ENCODE measurements at regions not wholly inside any gene's neighbourhood (a gene's known extent, or its start where the extent isn't known, plus 50 kb on each side); places are given as distances from the start of the nearest gene placed in this dataset.

DNA sequence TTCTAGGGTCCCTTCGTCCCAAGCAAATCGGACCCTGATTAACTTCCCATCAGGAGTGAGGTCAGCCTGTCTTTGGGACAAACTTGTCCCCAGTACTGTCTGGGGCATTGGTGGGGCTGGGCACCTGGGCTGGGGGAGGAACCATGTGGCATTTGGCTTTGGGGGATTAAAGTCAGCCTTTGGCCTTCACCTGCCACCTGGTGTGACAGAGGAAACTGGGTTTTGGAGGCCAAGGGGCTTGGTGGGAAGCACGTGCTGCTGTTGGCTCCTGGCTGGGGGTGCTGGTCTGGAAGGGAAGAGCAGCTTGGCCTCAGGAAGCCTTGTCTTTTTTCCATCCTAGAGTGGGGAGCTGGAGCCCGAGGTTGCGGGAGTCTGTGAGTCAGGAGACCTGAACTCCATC, 78.4 kb upstream of the NECTIN1 start:
- no peak overlapping the region for H2BK120ac ChIP-seq (ENCODE audit: low read depth, low read length, poor library complexity, severe bottlenecking)
- H3K27ac Mint-ChIP-seq: peak overlapping the region in 1 of 3 experiments; percentile 76; a peak in 1 of 7 replicates
- no peak overlapping the region for H2BK20ac ChIP-seq (ENCODE audit: low read depth, low read length, poor library complexity, severe bottlenecking)
- H3K4me1 ChIP-seq (ENCODE audit: insufficient read depth, low read length): no peaks in the 10 kb centered on the region
- H3K18ac ChIP-seq (ENCODE audit: insufficient read length, low read depth, low read length): no peak overlapping the region
- H3K36me3 Mint-ChIP-seq (ENCODE audit: insufficient read depth in 1 of 3, low read depth in 3 of 3): no peaks in the 10 kb centered on the region
- H3T11ph ChIP-seq (ENCODE audit: low read length): no peak overlapping the region
- no peak overlapping the region for H3K23ac ChIP-seq (ENCODE audit: insufficient read length, low read depth, low read length)
- no peak overlapping the region for H3K4ac ChIP-seq (ENCODE audit: low read depth, low read length)
- H4K20me1 ChIP-seq (ENCODE audit: control insufficient read depth, insufficient read depth, insufficient read length): no peaks in the 10 kb centered on the region
- no peak overlapping the region for H3K4me2 ChIP-seq (ENCODE audit: insufficient read depth, insufficient read length, low read length)
- no peak overlapping the region for H3K4me3 Mint-ChIP-seq
- no peak overlapping the region for H3K9ac ChIP-seq (ENCODE audit: extremely low read depth, insufficient read length, low read length)
- H3K56ac ChIP-seq (ENCODE audit: insufficient read length, low read depth, low read length): no peak overlapping the region
- H2BK12ac ChIP-seq (ENCODE audit: insufficient read length, low read depth, low read length): no peak overlapping the region
- no peak overlapping the region for H2AFZ ChIP-seq (ENCODE audit: low read length)
- no peak overlapping the region for H3K14ac ChIP-seq (ENCODE audit: insufficient read depth, low read length)
- no peaks in the 10 kb centered on the region for H3K9me3 Mint-ChIP-seq
- H3K9me3 ChIP-seq (ENCODE audit: control insufficient read depth, low read depth, low read length): no peaks in the 10 kb centered on the region
- H3K23me2 ChIP-seq (ENCODE audit: insufficient read length, low read depth, low read length, poor library complexity, severe bottlenecking): no peaks in the 10 kb centered on the region
- H3K79me1 ChIP-seq (ENCODE audit: insufficient read depth, low read depth, low read length, poor library complexity, severe bottlenecking): no peaks in the 10 kb centered on the region
- DNase-seq: no peak
- no peaks in the 10 kb centered on the region; the same call in 1 of the 2 replicates for H3K27me3 ChIP-seq (ENCODE audit: insufficient read depth, low read length)
- H3K4me1 Mint-ChIP-seq: peaks cover 16 to 22% of the 10 kb centered on the region in 2 experiments
- TF ChIP-seq, protein P1, sequence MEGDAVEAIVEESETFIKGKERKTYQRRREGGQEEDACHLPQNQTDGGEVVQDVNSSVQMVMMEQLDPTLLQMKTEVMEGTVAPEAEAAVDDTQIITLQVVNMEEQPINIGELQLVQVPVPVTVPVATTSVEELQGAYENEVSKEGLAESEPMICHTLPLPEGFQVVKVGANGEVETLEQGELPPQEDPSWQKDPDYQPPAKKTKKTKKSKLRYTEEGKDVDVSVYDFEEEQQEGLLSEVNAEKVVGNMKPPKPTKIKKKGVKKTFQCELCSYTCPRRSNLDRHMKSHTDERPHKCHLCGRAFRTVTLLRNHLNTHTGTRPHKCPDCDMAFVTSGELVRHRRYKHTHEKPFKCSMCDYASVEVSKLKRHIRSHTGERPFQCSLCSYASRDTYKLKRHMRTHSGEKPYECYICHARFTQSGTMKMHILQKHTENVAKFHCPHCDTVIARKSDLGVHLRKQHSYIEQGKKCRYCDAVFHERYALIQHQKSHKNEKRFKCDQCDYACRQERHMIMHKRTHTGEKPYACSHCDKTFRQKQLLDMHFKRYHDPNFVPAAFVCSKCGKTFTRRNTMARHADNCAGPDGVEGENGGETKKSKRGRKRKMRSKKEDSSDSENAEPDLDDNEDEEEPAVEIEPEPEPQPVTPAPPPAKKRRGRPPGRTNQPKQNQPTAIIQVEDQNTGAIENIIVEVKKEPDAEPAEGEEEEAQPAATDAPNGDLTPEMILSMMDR (conservative IDR thresholded peaks at IDR 0.05): no peak
- H4K91ac ChIP-seq (ENCODE audit: insufficient read length, low read depth, low read length): no peak overlapping the region
- H4K5ac ChIP-seq (ENCODE audit: insufficient read length, low read depth, low read length): no peak overlapping the region
- WGBS (ENCODE audit: extremely low coverage, insufficient read length, low lambda C conversion rate): no CpG with 5 or more reads among the region's 5 CpGs
- no peaks in the 10 kb centered on the region for H3K79me2 ChIP-seq (ENCODE audit: insufficient read depth, low read length)
- H2BK5ac ChIP-seq (ENCODE audit: insufficient read length, low read length): no peak overlapping the region
- no peak overlapping the region for H4K8ac ChIP-seq (replicated peaks; ENCODE audit: insufficient read length, low read depth, low read length)
- no peak overlapping the region for H2AK5ac ChIP-seq (ENCODE audit: insufficient read length, low read length)
- no peak overlapping the region for H3K27ac ChIP-seq (ENCODE audit: insufficient read length, low read depth, low read length)
- no peak overlapping the region for H2BK15ac ChIP-seq (ENCODE audit: low read depth, low read length)
- peaks cover 55% of the 10 kb centered on the region for H3K27me3 Mint-ChIP-seq (ENCODE audit: low read depth)
